GM12878 (cell line): ENCODE measurements at regions not wholly inside any gene's neighbourhood (a gene's known extent, or its start where the extent isn't known, plus 50 kb on each side); places are given as distances from the start of the nearest gene placed in this dataset.

Experiments used
- ATAC-seq: fragments of 200-7000 bp; cut with Tn5 transposase; 3 replicates; pipeline ENCODE4 v1.9.1; 2020; ENCODE audit warnings: mild to moderate bottlenecking, moderate library complexity
- BruUV-seq: library from RNA; stranded (reverse); fragments of 400-500 nt; replicated peaks from 2 replicates; lab custom pipeline; 2021; lab: Mats Ljungman, UMichigan
- CTCF ChIA-PET: fragments of 300-600 bp; sonication (Branson Sonifier 250); formaldehyde crosslinking; extraction: SDS; loops from one replicate; lab custom pipeline; 2021; ENCODE audit warnings: inconsistent platforms; lab: Yijun Ruan, JAX
- POLR2A ChIA-PET: fragments of 350-600 bp; formaldehyde crosslinking; extraction: SDS; loops from one replicate; lab custom pipeline; 2021; ENCODE audit warnings: inconsistent platforms; lab: Charles Lee
- RAD21 ChIA-PET: fragments of 300-600 bp; sonication (Branson Sonifier 250); formaldehyde crosslinking; loops from one replicate; lab custom pipeline; 2023; ENCODE audit warnings: antibody characterized with exemption; ENCODE audit not compliant: unreplicated experiment; lab: Charles Lee
- SMC1A ChIA-PET: fragments of 300-600 bp; sonication (Branson Sonifier 250); formaldehyde crosslinking; loops from one replicate; lab custom pipeline; 2023; ENCODE audit not compliant: unreplicated experiment, uncharacterized antibody; lab: Charles Lee
- DNase-seq: peaks from one replicate; pipeline ENCODE4 v3.0.0-alpha.2; 2011; ENCODE audit warnings: low read depth, low spot score
- FAIRE-seq: peaks from 3 replicates; lab custom pipeline; 2011; peaks lifted over from hg19 to GRCh38; lab: Jason Lieb, UNC
- H2AFZ ChIP-seq: 2 replicates; pipeline ENCODE4 v1.6.0; 2011; ENCODE audit warnings: low read depth, low read length, control low read depth; ENCODE audit not compliant: control insufficient read depth
- H3K27ac ChIP-seq: 2 replicates; pipeline ENCODE4 v1.5.1; 2011; ENCODE audit warnings: control low read depth; ENCODE audit not compliant: control insufficient read depth, insufficient read depth
- H3K27me3 ChIP-seq, 2 experiments: replicated peaks in 1 of 2; 2 replicates each; pipeline versions ENCODE4 v1.6.0 to v1.6.1; 2011; ENCODE audit warnings: low read length in 1 of 2; ENCODE audit not compliant: control insufficient read depth in 2 of 2, insufficient read depth in 2 of 2
- H3K36me3 ChIP-seq, 2 experiments: 2 replicates each; pipeline ENCODE4 v1.5.1; 2011; ENCODE audit warnings: low read length in 1 of 2; ENCODE audit not compliant: control insufficient read depth in 2 of 2, insufficient read depth in 2 of 2
- H3K4me1 ChIP-seq: 2 replicates; pipeline ENCODE4 v1.6.1; 2011; ENCODE audit warnings: mild to moderate bottlenecking, low read length, moderate library complexity, mixed read lengths; ENCODE audit not compliant: control insufficient read depth, insufficient read depth
- H3K4me2 ChIP-seq: 2 replicates; pipeline ENCODE4 v1.6.0; 2011; ENCODE audit warnings: control low read depth; ENCODE audit not compliant: control insufficient read depth, insufficient read depth
- H3K4me3 ChIP-seq: fragments of 200-600 bp; sonication (generic); 2 replicates; pipeline ENCODE4 v1.5.1; 2016
- H3K79me2 ChIP-seq: 2 replicates; pipeline ENCODE4 v1.6.0; 2011; ENCODE audit warnings: low read length; ENCODE audit not compliant: control insufficient read depth, insufficient read depth
- H3K9ac ChIP-seq: 2 replicates; pipeline ENCODE4 v1.8.0; 2011; ENCODE audit warnings: low read length, control low read depth, mixed read lengths; ENCODE audit not compliant: control insufficient read depth, insufficient read depth
- H3K9me3 ChIP-seq: replicated peaks from 3 replicates; pipeline ENCODE4 v1.5.1; 2011; ENCODE audit warnings: mild to moderate bottlenecking, low read length; ENCODE audit not compliant: control insufficient read depth, insufficient read depth
- H4K20me1 ChIP-seq: 2 replicates; pipeline ENCODE4 v1.6.0; 2011; ENCODE audit not compliant: control insufficient read depth, insufficient read depth
- ATF3 ChIP-seq: IDR thresholded peaks from 2 replicates; pipeline ENCODE4 v1.6.1; 2011; ENCODE audit warnings: low read depth, mild to moderate bottlenecking, low read length, moderate library complexity, borderline replicate concordance; ENCODE audit errors: extremely low read depth
- CHD4 ChIP-seq: fragments of 200-600 bp; sonication (generic); IDR thresholded peaks from 2 replicates; pipeline ENCODE4 v1.6.1; 2016; ENCODE audit warnings: mild to moderate bottlenecking
- HCFC1 ChIP-seq: fragments of 150-350 bp; IDR thresholded peaks from 2 replicates; pipeline ENCODE4 v1.6.1; 2014; ENCODE audit warnings: low read length
- MXI1 ChIP-seq: fragments of 150-350 bp; IDR thresholded peaks from 2 replicates; pipeline ENCODE4 v1.6.1; 2011; ENCODE audit warnings: low read depth, mild to moderate bottlenecking, inconsistent platforms, low read length, improper control_type of control experiment
- RBBP5 ChIP-seq: fragments of 200-600 bp; sonication (generic); conservative IDR thresholded peaks from 2 replicates; pipeline ENCODE4 v1.6.1; 2016
- RELB ChIP-seq: fragments of 450-650 bp; IDR thresholded peaks from 2 replicates; pipeline ENCODE4 v1.6.1; 2017; ENCODE audit warnings: low read depth, mild to moderate bottlenecking, moderate library complexity
- SMAD5 ChIP-seq: IDR thresholded peaks from 2 replicates; pipeline ENCODE4 v1.6.1; 2016; ENCODE audit warnings: antibody characterized with exemption, low read depth
- TCF12 ChIP-seq: IDR thresholded peaks from 2 replicates; pipeline ENCODE4 v1.6.1; 2011; ENCODE audit warnings: low read depth, mild to moderate bottlenecking, low read length
- ZBED1 ChIP-seq: IDR thresholded peaks from 2 replicates; pipeline ENCODE4 v1.6.1; 2016; ENCODE audit warnings: borderline replicate concordance
- ZSCAN29 ChIP-seq: fragments of 450-650 bp; IDR thresholded peaks from 2 replicates; pipeline ENCODE4 v1.6.1; 2017; ENCODE audit warnings: mild to moderate bottlenecking, moderate library complexity
- ZZZ3 ChIP-seq: IDR thresholded peaks from 2 replicates; pipeline ENCODE4 v1.6.1; 2011; ENCODE audit warnings: low read depth; ENCODE audit not compliant: control insufficient read depth, insufficient read length
- WGBS: methylation state at CpG from one replicate; pipeline ENCODE4 v1.1.6; 2016; ENCODE audit warnings: low lambda C conversion rate; ENCODE audit not compliant: insufficient replicate concordance, insufficient coverage; ENCODE audit errors: missing lambda C conversion rate; 5-methylcytosine and 5-hydroxymethylcytosine counted together
- in situ Hi-C: fragments of 300-500 bp; cut with MboI; formaldehyde crosslinking; loops from 9 replicates; pipeline ENCODE4 v1.14.3; 2018; ENCODE audit warnings: mixed read lengths
- intact Hi-C: fragments of 100-400 bp; cut with micrococcal nuclease; formaldehyde crosslinking; loops from one replicate; pipeline ENCODE4 v1.14.2; 2022; ENCODE audit not compliant: unreplicated experiment

- Histone ChIP-seq H3K27me3 (0 out of 4 replicates have a peak, but pooled peaks cover 0 to 1% of the 10 kb centered on the region in 2 experiments), H3K27ac (no peak overlapping the region), H3K9me3 (no peaks in the 10 kb centered on the region), H4K20me1 (no peaks in the 10 kb centered on the region), H3K9ac (no peak overlapping the region), H3K4me2 (no peak overlapping the region), H3K4me3 (no peak overlapping the region), H3K36me3 (no peaks in the 10 kb centered on the region), H2AFZ (no peak overlapping the region), H3K4me1 (no peaks in the 10 kb centered on the region), H3K79me2 (no peaks in the 10 kb centered on the region)
- ChIA-PET POLR2A (no interaction called here), SMC1A (no interaction called here), RAD21 (no interaction called here), CTCF (interaction anchor here (1.2 kb wide), 1 partner anchor 45 kb away, joined by 3 read pairs; no protein-coding TSS in a partner anchor)
- FAIRE-seq (no peak), DNase-seq (no peak), ATAC-seq (no peak)
- WGBS, result 0% methylated on average over 1 of the region's 1 CpG
- in situ Hi-C loops (no loop called here), intact Hi-C loops (no loop called here)
- TF ChIP-seq SMAD5 (no peak), HCFC1 (no peak), RELB (no peak)
- no TSS peak for BruUV-seq
Observed at GRCh38 chr10:118504044-118504443, 91.4 kb downstream of the PRLHR start.

GRCh38 chr10:118503192-118503591 is 92.3 kb downstream of the PRLHR start:
- Histone ChIP-seq H3K9me3 (no peaks in the 10 kb centered on the region), H3K79me2 (no peaks in the 10 kb centered on the region), H3K36me3 (no peaks in the 10 kb centered on the region), H3K4me3 (no peak overlapping the region), H3K9ac (no peak overlapping the region), H3K27ac (no peak overlapping the region), H3K4me1 (no peaks in the 10 kb centered on the region), H4K20me1 (no peaks in the 10 kb centered on the region), H3K4me2 (no peak overlapping the region), H2AFZ (no peak overlapping the region), H3K27me3 (0 out of 4 replicates have a peak, but pooled peaks cover 0 to 1% of the 10 kb centered on the region in 2 experiments)
- ATAC-seq, result no peak
- CTCF ChIA-PET, result interaction anchor here (1.2 kb wide), 1 partner anchor 44 kb away, joined by 3 read pairs; no protein-coding TSS in a partner anchor
- TF ChIP-seq TCF12 (no peak), CHD4 (no peak), ZBED1 (no peak), RBBP5 (no peak), ZSCAN29 (no peak), ZZZ3 (no peak), ATF3 (no peak), MXI1 (no peak)
- WGBS, result 25% methylated on average over 2 of the region's 2 CpGs
- in situ Hi-C loops, result no loop called here
- POLR2A ChIA-PET, result no interaction called here
- FAIRE-seq, result no peak
- RAD21 ChIA-PET, result no interaction called here
- SMC1A ChIA-PET, result no interaction called here
- intact Hi-C loops, result no loop called here
- DNase-seq, result no peak
- BruUV-seq, result no TSS peak
